22Rv1 (cell line): ENCODE measurements at regions not wholly inside any gene's neighbourhood (a gene's known extent, or its start where the extent isn't known, plus 50 kb on each side); places are given as distances from the start of the nearest gene placed in this dataset.

Experiments
- ZFX ChIP-seq: fragments of 450-650 bp; IDR thresholded peaks from 2 replicates; pipeline ENCODE4 v1.6.1; 2017; ENCODE audit warnings: antibody characterized with exemption, borderline replicate concordance
- TF ChIP-seq, protein P1 (sequence below): fragments of 450-650 bp; IDR thresholded peaks from 2 replicates; pipeline ENCODE4 v1.5.1; 2017; ENCODE audit warnings: mild to moderate bottlenecking

DNA sequence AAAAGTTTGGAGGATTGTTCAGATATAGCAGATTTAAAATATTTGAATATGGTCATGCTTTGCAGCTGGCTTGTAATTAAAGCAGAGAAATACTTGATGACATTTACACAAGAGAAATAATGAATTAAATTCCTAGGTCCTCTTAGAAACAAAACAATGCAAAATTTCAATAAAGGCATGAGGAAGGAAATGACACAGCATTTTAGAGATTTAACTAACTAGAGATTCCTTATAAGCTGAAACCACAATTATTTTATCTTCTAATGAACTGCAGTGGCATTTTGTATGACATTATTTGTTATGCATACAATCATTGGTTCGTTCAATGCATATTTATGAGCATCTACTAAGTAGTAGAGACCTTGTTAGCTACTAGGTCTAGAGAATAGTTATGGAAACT, 490.9 kb downstream of the ZWINT start:
- TF ChIP-seq, protein P1, sequence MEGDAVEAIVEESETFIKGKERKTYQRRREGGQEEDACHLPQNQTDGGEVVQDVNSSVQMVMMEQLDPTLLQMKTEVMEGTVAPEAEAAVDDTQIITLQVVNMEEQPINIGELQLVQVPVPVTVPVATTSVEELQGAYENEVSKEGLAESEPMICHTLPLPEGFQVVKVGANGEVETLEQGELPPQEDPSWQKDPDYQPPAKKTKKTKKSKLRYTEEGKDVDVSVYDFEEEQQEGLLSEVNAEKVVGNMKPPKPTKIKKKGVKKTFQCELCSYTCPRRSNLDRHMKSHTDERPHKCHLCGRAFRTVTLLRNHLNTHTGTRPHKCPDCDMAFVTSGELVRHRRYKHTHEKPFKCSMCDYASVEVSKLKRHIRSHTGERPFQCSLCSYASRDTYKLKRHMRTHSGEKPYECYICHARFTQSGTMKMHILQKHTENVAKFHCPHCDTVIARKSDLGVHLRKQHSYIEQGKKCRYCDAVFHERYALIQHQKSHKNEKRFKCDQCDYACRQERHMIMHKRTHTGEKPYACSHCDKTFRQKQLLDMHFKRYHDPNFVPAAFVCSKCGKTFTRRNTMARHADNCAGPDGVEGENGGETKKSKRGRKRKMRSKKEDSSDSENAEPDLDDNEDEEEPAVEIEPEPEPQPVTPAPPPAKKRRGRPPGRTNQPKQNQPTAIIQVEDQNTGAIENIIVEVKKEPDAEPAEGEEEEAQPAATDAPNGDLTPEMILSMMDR, result no peak
- TF ChIP-seq ZFX, result no peak
